WTC11 (cell line): ENCODE measurements at regions not wholly inside any gene's neighbourhood (a gene's known extent, or its start where the extent isn't known, plus 50 kb on each side); places are given as distances from the start of the nearest gene placed in this dataset.

Experiments used
- ATAC-seq: fragments of 200-7000 bp; cut with Tn5 transposase; 2 replicates; pipeline ENCODE4 v1.10.0; 2021; ENCODE audit warnings: mild to moderate bottlenecking, moderate library complexity
- CTCF ChIA-PET: fragments of 300-600 bp; sonication (Branson Sonifier 250); formaldehyde crosslinking; loops from one replicate; lab custom pipeline; 2021; ENCODE audit warnings: antibody characterized with exemption; lab: Charles Lee
- POLR2A ChIA-PET: fragments of 350-600 bp; sonication (Branson Sonifier 250); formaldehyde crosslinking; loops from one replicate; lab custom pipeline; 2021; ENCODE audit warnings: antibody characterized with exemption; lab: Charles Lee
- DNase-seq: peaks from one replicate; pipeline ENCODE4 v3.0.0; 2021; ENCODE audit warnings: low spot score
- H3K27ac Mint-ChIP-seq: 2 replicates; pipeline ENCODE4 v1.8.0; 2021; ENCODE audit warnings: mixed read lengths
- H3K27me3 Mint-ChIP-seq: 2 replicates; pipeline ENCODE4 v1.8.0; 2021; ENCODE audit warnings: low read depth, mild to moderate bottlenecking, moderate library complexity, mixed read lengths
- H3K36me3 Mint-ChIP-seq: 2 replicates; pipeline ENCODE4 v1.8.0; 2021; ENCODE audit warnings: mixed read lengths
- H3K4me1 Mint-ChIP-seq: 2 replicates; pipeline ENCODE4 v1.8.0; 2022; ENCODE audit warnings: mixed read lengths
- H3K4me3 Mint-ChIP-seq: 2 replicates; pipeline ENCODE4 v1.8.0; 2021; ENCODE audit warnings: mild to moderate bottlenecking, moderate library complexity, mixed read lengths
- H3K9me3 Mint-ChIP-seq: 2 replicates; pipeline ENCODE4 v1.8.0; 2021; ENCODE audit warnings: mixed read lengths
- ELF4 ChIP-seq: sonication (generic); formaldehyde crosslinking; IDR thresholded peaks from 2 replicates; pipeline ENCODE4 v1.8.1; 2022; ENCODE audit warnings: low read depth, mild to moderate bottlenecking, moderate library complexity, missing genetic modification reagents
- EMX1 ChIP-seq: fragments of 250-450 bp; sonication (Bioruptor Pico); IDR thresholded peaks from 2 replicates; pipeline ENCODE4 v1.8.0; 2021; ENCODE audit warnings: mild to moderate bottlenecking
- ESRRA ChIP-seq: sonication (generic); formaldehyde crosslinking; IDR thresholded peaks from 2 replicates; pipeline ENCODE4 v1.8.1; 2022; ENCODE audit warnings: mild to moderate bottlenecking, missing genetic modification reagents, borderline replicate concordance
- FOXJ3 ChIP-seq: sonication (generic); formaldehyde crosslinking; IDR thresholded peaks from 2 replicates; pipeline ENCODE4 v1.9.0; 2021; ENCODE audit warnings: missing genetic modification reagents, mild to moderate bottlenecking, borderline replicate concordance
- FOXK1 ChIP-seq: sonication (generic); formaldehyde crosslinking; IDR thresholded peaks from 2 replicates; pipeline ENCODE4 v1.8.0; 2022; ENCODE audit warnings: mild to moderate bottlenecking, moderate library complexity, missing genetic modification reagents
- FOXP1 ChIP-seq: sonication (generic); formaldehyde crosslinking; IDR thresholded peaks from 2 replicates; pipeline ENCODE4 v1.8.0; 2022; ENCODE audit warnings: missing genetic modification reagents, mild to moderate bottlenecking, moderate library complexity, borderline replicate concordance
- GRHL2 ChIP-seq: fragments of 250-450 bp; sonication (Bioruptor Pico); IDR thresholded peaks from 2 replicates; pipeline ENCODE4 v1.8.0; 2022; ENCODE audit warnings: mild to moderate bottlenecking, moderate library complexity; ENCODE audit not compliant: insufficient replicate concordance, severe bottlenecking
- JAZF1 ChIP-seq: fragments of 250-450 bp; sonication (Bioruptor Pico); IDR thresholded peaks from 2 replicates; pipeline ENCODE4 v1.9.0; 2021; ENCODE audit warnings: moderate library complexity, mild to moderate bottlenecking, inconsistent platforms
- JUN ChIP-seq: sonication (generic); formaldehyde crosslinking; IDR thresholded peaks from 2 replicates; pipeline ENCODE4 v1.8.0; 2023; ENCODE audit warnings: mild to moderate bottlenecking, missing genetic modification reagents
- MXD4 ChIP-seq: fragments of 250-450 bp; sonication (Bioruptor Pico); IDR thresholded peaks from 2 replicates; pipeline ENCODE4 v1.8.0; 2021; ENCODE audit warnings: mild to moderate bottlenecking, moderate library complexity, borderline replicate concordance
- NFE2L1 ChIP-seq: sonication (generic); formaldehyde crosslinking; IDR thresholded peaks from 2 replicates; pipeline ENCODE4 v1.8.1; 2023; ENCODE audit warnings: missing genetic modification reagents
- NFYB ChIP-seq: sonication (generic); formaldehyde crosslinking; conservative IDR thresholded peaks from 2 replicates; pipeline ENCODE4 v1.8.0; 2022; ENCODE audit warnings: low read depth, missing genetic modification reagents
- STAT6 ChIP-seq: sonication (generic); formaldehyde crosslinking; conservative IDR thresholded peaks from 2 replicates; pipeline ENCODE4 v1.8.1; 2023; ENCODE audit warnings: mild to moderate bottlenecking, low read depth, missing genetic modification reagents, moderate library complexity
- TEAD1 ChIP-seq: sonication (generic); formaldehyde crosslinking; IDR thresholded peaks from 2 replicates; pipeline ENCODE4 v1.8.0; 2022; ENCODE audit warnings: mild to moderate bottlenecking, missing genetic modification reagents
- ZNF263 ChIP-seq: sonication (generic); formaldehyde crosslinking; IDR thresholded peaks from 2 replicates; pipeline ENCODE4 v1.8.1; 2022; ENCODE audit warnings: low read depth, mild to moderate bottlenecking, moderate library complexity, missing genetic modification reagents
- ZNF396 ChIP-seq: fragments of 250-450 bp; sonication (Bioruptor Pico); IDR thresholded peaks from 2 replicates; pipeline ENCODE4 v1.8.0; 2021; ENCODE audit warnings: mild to moderate bottlenecking, moderate library complexity, borderline replicate concordance
- TF ChIP-seq, protein P1 (sequence below): fragments of 250-450 bp; sonication (Bioruptor Pico); IDR thresholded peaks from 2 replicates; pipeline ENCODE4 v1.9.0; 2021; ENCODE audit warnings: mild to moderate bottlenecking, borderline replicate concordance
- TF ChIP-seq, protein P2 (sequence below): sonication (generic); formaldehyde crosslinking; IDR thresholded peaks from 2 replicates; pipeline ENCODE4 v1.8.0; 2023; ENCODE audit warnings: missing genetic modification reagents
- TF ChIP-seq, protein P3 (sequence below): sonication (generic); formaldehyde crosslinking; IDR thresholded peaks from 2 replicates; pipeline ENCODE4 v1.8.0; 2022; ENCODE audit warnings: mild to moderate bottlenecking, missing genetic modification reagents
- TF ChIP-seq, protein P4 (sequence below): sonication (generic); formaldehyde crosslinking; IDR thresholded peaks from 2 replicates; pipeline ENCODE4 v1.8.1; 2023; ENCODE audit warnings: mild to moderate bottlenecking, missing genetic modification reagents, moderate library complexity
- TF ChIP-seq, protein P5 (sequence below): sonication (generic); formaldehyde crosslinking; IDR thresholded peaks from 2 replicates; pipeline ENCODE4 v1.8.1; 2023; ENCODE audit warnings: mild to moderate bottlenecking, moderate library complexity, missing genetic modification reagents

- no peak for ATAC-seq
- H3K9me3 Mint-ChIP-seq: no peaks in the 10 kb centered on the region; the same call in 1 of the 2 replicates
Measured at GRCh38 chr5:125592856-125593255, 830.4 kb upstream of the GRAMD2B start.

DNA sequence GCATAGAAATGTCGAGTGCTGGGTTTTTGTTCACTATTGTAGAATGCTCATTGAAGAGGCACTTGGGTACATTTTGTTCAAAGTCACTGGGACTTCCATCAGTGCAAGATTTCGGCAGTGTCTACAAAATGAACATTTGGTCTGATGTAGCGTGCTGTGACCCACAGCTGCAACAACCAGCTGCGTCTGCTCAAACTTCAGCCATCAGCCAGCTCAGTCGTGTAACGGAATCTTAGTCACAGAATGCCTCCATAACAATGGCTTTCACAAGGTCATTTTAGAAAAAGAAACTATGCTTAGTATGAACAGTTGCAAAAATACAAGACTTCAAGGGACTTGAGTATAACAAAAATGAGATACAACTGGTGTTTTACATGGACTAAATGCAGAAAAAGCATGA, 828.1 kb upstream of the GRAMD2B start:
- no peak for ATAC-seq
- no peaks in the 10 kb centered on the region for H3K36me3 Mint-ChIP-seq
- H3K27me3 Mint-ChIP-seq: no peaks in the 10 kb centered on the region
- peaks cover 5% of the 10 kb centered on the region; the same call in 1 of the 2 replicates for H3K9me3 Mint-ChIP-seq
- peaks cover 14% of the 10 kb centered on the region for H3K4me1 Mint-ChIP-seq
- ChIA-PET POLR2A (no interaction called here), CTCF (no interaction called here)
- no peak overlapping the region for H3K27ac Mint-ChIP-seq
- H3K4me3 Mint-ChIP-seq: no peak overlapping the region
- DNase-seq: no peak
- TF ChIP-seq MXD4 (CRISPR knock-in tag): no peak
- TF ChIP-seq, protein P1, sequence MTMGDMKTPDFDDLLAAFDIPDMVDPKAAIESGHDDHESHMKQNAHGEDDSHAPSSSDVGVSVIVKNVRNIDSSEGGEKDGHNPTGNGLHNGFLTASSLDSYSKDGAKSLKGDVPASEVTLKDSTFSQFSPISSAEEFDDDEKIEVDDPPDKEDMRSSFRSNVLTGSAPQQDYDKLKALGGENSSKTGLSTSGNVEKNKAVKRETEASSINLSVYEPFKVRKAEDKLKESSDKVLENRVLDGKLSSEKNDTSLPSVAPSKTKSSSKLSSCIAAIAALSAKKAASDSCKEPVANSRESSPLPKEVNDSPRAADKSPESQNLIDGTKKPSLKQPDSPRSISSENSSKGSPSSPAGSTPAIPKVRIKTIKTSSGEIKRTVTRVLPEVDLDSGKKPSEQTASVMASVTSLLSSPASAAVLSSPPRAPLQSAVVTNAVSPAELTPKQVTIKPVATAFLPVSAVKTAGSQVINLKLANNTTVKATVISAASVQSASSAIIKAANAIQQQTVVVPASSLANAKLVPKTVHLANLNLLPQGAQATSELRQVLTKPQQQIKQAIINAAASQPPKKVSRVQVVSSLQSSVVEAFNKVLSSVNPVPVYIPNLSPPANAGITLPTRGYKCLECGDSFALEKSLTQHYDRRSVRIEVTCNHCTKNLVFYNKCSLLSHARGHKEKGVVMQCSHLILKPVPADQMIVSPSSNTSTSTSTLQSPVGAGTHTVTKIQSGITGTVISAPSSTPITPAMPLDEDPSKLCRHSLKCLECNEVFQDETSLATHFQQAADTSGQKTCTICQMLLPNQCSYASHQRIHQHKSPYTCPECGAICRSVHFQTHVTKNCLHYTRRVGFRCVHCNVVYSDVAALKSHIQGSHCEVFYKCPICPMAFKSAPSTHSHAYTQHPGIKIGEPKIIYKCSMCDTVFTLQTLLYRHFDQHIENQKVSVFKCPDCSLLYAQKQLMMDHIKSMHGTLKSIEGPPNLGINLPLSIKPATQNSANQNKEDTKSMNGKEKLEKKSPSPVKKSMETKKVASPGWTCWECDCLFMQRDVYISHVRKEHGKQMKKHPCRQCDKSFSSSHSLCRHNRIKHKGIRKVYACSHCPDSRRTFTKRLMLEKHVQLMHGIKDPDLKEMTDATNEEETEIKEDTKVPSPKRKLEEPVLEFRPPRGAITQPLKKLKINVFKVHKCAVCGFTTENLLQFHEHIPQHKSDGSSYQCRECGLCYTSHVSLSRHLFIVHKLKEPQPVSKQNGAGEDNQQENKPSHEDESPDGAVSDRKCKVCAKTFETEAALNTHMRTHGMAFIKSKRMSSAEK (CRISPR knock-in tag): no peak
- TF ChIP-seq, protein P2, sequence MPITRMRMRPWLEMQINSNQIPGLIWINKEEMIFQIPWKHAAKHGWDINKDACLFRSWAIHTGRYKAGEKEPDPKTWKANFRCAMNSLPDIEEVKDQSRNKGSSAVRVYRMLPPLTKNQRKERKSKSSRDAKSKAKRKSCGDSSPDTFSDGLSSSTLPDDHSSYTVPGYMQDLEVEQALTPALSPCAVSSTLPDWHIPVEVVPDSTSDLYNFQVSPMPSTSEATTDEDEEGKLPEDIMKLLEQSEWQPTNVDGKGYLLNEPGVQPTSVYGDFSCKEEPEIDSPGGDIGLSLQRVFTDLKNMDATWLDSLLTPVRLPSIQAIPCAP (CRISPR knock-in tag): no peak
- TF ChIP-seq, protein P3, sequence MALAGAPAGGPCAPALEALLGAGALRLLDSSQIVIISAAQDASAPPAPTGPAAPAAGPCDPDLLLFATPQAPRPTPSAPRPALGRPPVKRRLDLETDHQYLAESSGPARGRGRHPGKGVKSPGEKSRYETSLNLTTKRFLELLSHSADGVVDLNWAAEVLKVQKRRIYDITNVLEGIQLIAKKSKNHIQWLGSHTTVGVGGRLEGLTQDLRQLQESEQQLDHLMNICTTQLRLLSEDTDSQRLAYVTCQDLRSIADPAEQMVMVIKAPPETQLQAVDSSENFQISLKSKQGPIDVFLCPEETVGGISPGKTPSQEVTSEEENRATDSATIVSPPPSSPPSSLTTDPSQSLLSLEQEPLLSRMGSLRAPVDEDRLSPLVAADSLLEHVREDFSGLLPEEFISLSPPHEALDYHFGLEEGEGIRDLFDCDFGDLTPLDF: no peak
- TF ChIP-seq JUN (CRISPR knock-in tag): no peak
- TF ChIP-seq GRHL2 (CRISPR knock-in tag): no peak
- no peak for TF ChIP-seq TEAD1 (CRISPR knock-in tag)
- TF ChIP-seq ZNF396: no peak
- no peak for TF ChIP-seq FOXP1 (CRISPR knock-in tag)
- TF ChIP-seq NFYB (CRISPR knock-in tag): no peak
- no peak for TF ChIP-seq ELF4 (CRISPR knock-in tag)

More at GRCh38 chr5:125592856-125593255, 830.4 kb upstream of the GRAMD2B start:
- Mint-ChIP-seq H3K27me3 (no peaks in the 10 kb centered on the region), H3K27ac (no peak overlapping the region), H3K36me3 (no peaks in the 10 kb centered on the region), H3K4me3 (no peak overlapping the region)
- POLR2A ChIA-PET: no interaction called here
- DNase-seq: no peak
- no peak for TF ChIP-seq TEAD1 (CRISPR knock-in tag)
- no peak for TF ChIP-seq ESRRA (CRISPR knock-in tag)
- TF ChIP-seq, protein P4, sequence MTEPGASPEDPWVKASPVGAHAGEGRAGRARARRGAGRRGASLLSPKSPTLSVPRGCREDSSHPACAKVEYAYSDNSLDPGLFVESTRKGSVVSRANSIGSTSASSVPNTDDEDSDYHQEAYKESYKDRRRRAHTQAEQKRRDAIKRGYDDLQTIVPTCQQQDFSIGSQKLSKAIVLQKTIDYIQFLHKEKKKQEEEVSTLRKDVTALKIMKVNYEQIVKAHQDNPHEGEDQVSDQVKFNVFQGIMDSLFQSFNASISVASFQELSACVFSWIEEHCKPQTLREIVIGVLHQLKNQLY (CRISPR knock-in tag): no peak
- TF ChIP-seq FOXJ3 (CRISPR knock-in tag): no peak
- TF ChIP-seq, protein P5, sequence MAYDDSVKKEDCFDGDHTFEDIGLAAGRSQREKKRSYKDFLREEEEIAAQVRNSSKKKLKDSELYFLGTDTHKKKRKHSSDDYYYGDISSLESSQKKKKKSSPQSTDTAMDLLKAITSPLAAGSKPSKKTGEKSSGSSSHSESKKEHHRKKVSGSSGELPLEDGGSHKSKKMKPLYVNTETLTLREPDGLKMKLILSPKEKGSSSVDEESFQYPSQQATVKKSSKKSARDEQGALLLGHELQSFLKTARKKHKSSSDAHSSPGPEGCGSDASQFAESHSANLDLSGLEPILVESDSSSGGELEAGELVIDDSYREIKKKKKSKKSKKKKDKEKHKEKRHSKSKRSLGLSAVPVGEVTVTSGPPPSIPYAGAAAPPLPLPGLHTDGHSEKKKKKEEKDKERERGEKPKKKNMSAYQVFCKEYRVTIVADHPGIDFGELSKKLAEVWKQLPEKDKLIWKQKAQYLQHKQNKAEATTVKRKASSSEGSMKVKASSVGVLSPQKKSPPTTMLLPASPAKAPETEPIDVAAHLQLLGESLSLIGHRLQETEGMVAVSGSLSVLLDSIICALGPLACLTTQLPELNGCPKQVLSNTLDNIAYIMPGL: no peak
- TF ChIP-seq EMX1: no peak
- no peak for TF ChIP-seq FOXK1 (CRISPR knock-in tag)
- no peak for TF ChIP-seq STAT6 (CRISPR knock-in tag)
- TF ChIP-seq JAZF1 (CRISPR knock-in tag): no peak
- no peak for TF ChIP-seq ZNF263 (CRISPR knock-in tag)
- no peak for TF ChIP-seq NFE2L1 (CRISPR knock-in tag)
- TF ChIP-seq, protein P2 (CRISPR knock-in tag): no peak
- no peak for TF ChIP-seq GRHL2 (CRISPR knock-in tag)
- TF ChIP-seq MXD4 (CRISPR knock-in tag): no peak
- TF ChIP-seq, all 79 proteins: peak for 0
- peaks cover 11% of the 10 kb centered on the region for H3K4me1 Mint-ChIP-seq
- CTCF ChIA-PET: no interaction called here
